HuH-7 (cell line): ENCODE measurements at regions not wholly inside any gene's neighbourhood (a gene's known extent, or its start where the extent isn't known, plus 50 kb on each side); places are given as distances from the start of the nearest gene placed in this dataset.

ENCODE experiments used
- DNase-seq: peaks from one replicate; pipeline ENCODE4 v3.0.0; 2011; ENCODE audit warnings: low spot score

- no peak for DNase-seq
Measured at GRCh38 chr6:4191271-4191721, 55.9 kb upstream of the ECI2 start.

DNA sequence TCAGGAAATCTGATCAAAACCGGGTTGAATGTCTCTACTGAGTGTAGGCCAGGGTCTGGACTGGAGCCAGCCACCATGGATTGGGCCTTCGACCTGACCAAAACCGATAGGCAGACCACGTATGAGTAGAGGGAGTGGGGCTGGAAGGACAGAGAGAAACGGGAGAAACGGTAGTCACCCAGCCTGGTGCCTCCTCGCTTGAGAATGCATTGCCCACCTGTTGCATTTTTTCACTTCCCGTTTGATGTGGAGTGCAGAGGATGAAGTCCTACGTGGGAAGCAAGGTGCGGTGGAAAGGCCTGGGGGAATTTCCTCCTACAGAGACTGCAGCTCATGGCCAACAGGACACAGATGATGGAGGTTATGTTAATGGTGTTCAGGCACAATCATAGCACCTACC lies 53.9 kb upstream of the ECI2 start:
- no peak for DNase-seq

DNA sequence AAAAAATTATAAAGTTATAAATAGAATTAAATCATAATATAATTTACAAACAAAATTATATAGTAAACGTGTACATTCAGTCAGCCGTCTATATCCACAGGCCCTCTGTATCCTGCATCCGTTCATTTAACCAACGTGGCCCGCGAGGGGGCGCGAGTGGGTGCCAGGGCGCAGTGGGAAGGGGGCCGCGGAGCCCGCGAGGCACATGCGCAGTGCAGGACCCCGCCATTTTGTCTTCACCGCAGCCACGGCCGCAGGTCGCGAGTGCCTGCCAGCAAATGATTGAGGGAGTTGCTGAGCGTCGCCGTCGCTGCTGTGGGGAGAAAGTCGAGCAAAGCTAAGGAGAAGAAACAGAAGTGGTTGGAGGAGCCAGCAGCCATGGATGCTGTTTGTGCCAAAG lies 53.4 kb upstream of the ECI2 start:
- no peak for DNase-seq

GRCh38 chr6:4187480-4187879 lies 52.1 kb upstream of the ECI2 start:
- DNase-seq, result no peak

- DNase-seq, result no peak
Measured at GRCh38 chr6:4186385-4186784, 51.0 kb upstream of the ECI2 start.

- no peak for DNase-seq
Measured at GRCh38 chr6:4185846-4186245, 50.5 kb upstream of the ECI2 start.

DNA sequence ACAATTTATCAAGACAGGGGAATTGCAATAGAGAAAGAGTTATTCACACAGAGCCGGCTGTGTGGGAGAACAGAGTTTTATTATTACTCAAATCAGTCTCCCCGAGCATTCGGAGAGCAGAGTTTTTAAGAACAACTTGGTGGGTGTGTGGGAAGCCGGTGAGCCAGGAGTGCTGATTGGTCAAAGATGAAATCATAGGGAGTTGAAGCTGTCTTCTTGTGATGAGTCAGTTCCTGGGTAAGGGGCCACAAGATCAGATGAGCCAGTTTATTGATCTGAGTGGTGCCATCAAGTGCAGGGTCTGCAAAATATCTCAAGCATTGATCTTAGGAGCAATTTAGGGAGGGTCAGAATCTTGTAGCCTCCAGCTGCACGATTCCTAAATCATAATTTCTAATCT lies 50.0 kb upstream of the ECI2 start:
- DNase-seq, result no peak
